ENCODE measurements at regions not wholly inside any gene's neighbourhood (a gene's known extent, or its start where the extent isn't known, plus 50 kb on each side); places are given as distances from the start of the nearest gene placed in this dataset.
A peak's percentile ranks its signal among the peaks of the same experiment; 100 is the strongest.

- no peak overlapping the region for H3K23ac ChIP-seq (ENCODE audit: low read depth, low read length)
- POLR2A ChIA-PET (ENCODE audit: unreplicated experiment): no interaction called here
- no peaks in the 10 kb centered on the region for H3K36me3 ChIP-seq (ENCODE audit: control insufficient read depth, insufficient read depth, low read length)
- no peaks in the 10 kb centered on the region; the same call in 1 of the 2 replicates for H3K27me3 ChIP-seq (ENCODE audit: control insufficient read depth, insufficient read depth, low read length)
- intact Hi-C loops (cut with micrococcal nuclease): no loop called here
- no peaks in the 10 kb centered on the region for H3K79me1 ChIP-seq (ENCODE audit: low read depth in 1 of 2, low read length in 2 of 2)
- H2BK20ac ChIP-seq (ENCODE audit: low read depth, low read length): no peak overlapping the region
- H3K4me2 ChIP-seq (ENCODE audit: low read depth, low read length): no peak overlapping the region
- no peaks in the 10 kb centered on the region for H3K4me1 ChIP-seq (ENCODE audit: control insufficient read depth, insufficient read depth, low read length)
- H4K91ac ChIP-seq (ENCODE audit: insufficient read depth, low read depth, low read length): no peak overlapping the region
- no peaks in the 10 kb centered on the region for H3K9me3 ChIP-seq (ENCODE audit: control insufficient read depth, insufficient read depth, low read length)
- H3K4ac ChIP-seq (ENCODE audit: low read depth, low read length): no peak overlapping the region
- H2AK9ac ChIP-seq (replicated peaks; ENCODE audit: low read depth, low read length, poor library complexity): no peak overlapping the region
- H4K20me1 ChIP-seq (ENCODE audit: insufficient read depth, low read length): no peaks in the 10 kb centered on the region
- DNase-seq: no peak
- H3K56ac ChIP-seq (ENCODE audit: extremely low read depth, insufficient read depth, low read length): no peak overlapping the region
- TF ChIP-seq ELK1 (IDR thresholded peaks at IDR 0.05; ENCODE audit: borderline replicate concordance, low read depth, low read length): no peak
- no peak for TF ChIP-seq CHD1 (IDR thresholded peaks at IDR 0.05; ENCODE audit: low read depth, low read length)
- no peak for TF ChIP-seq BHLHE40 (IDR thresholded peaks at IDR 0.05; ENCODE audit: low read depth, low read length)
- no peak overlapping the region for H2BK5ac ChIP-seq (ENCODE audit: low read depth, low read length, poor library complexity, severe bottlenecking)
- no peak overlapping the region for H4K8ac ChIP-seq (ENCODE audit: low read depth in 2 of 2, low read length in 2 of 2)
- no peak overlapping the region for H3K9ac ChIP-seq (ENCODE audit: low read depth, low read length)
- ATAC-seq (ENCODE audit: low read depth): 0 out of 2 replicates have a peak, but pooled peaks have one; percentile 40
- no peak overlapping the region for H3K14ac ChIP-seq (replicated peaks; ENCODE audit: low read depth, low read length)
- H3K27ac ChIP-seq (ENCODE audit: insufficient read depth, low read length): no peak overlapping the region
- no peak overlapping the region for H2BK120ac ChIP-seq (ENCODE audit: low read depth, low read length)
- no peak overlapping the region for H3K18ac ChIP-seq (ENCODE audit: low read depth, low read length)
- in situ Hi-C loops (cut with MboI; ENCODE audit: low sequenced_read_pairs): no loop called here
- no peaks in the 10 kb centered on the region for H3K9me1 ChIP-seq (ENCODE audit: insufficient read depth, low read length)
- no TSS peak for BruUV-seq (replicated peaks)
- no peak overlapping the region for H2AFZ ChIP-seq (replicated peaks; ENCODE audit: low read length, poor library complexity)
- no peak overlapping the region for H2BK15ac ChIP-seq (ENCODE audit: low read depth, low read length)
- no peak overlapping the region for H3K4me3 ChIP-seq (ENCODE audit: insufficient read depth, low read depth, low read length)
- dilution Hi-C loops (cut with HindIII; ENCODE audit: low sequenced_read_pairs, unreplicated experiment): no loop called here
- H4K5ac ChIP-seq (ENCODE audit: low read depth, low read length): no peak overlapping the region
- no peak overlapping the region for H2AK5ac ChIP-seq (ENCODE audit: low read depth, low read length)
- CTCF ChIA-PET: no interaction called here
These were observed 149.9 kb upstream of the COL1A2 start for GRCh38 chr7:94244760-94245159.

Measured in IMR-90 (cell line).